Activated CD4-positive, alpha-beta T cell treated with anti-CD3 and anti-CD28 coated beads for 4 hours (primary cell): ENCODE measurements at regions not wholly inside any gene's neighbourhood (a gene's known extent, or its start where the extent isn't known, plus 50 kb on each side); places are given as distances from the start of the nearest gene placed in this dataset.
A peak's percentile ranks its signal among the peaks of the same experiment; 100 is the strongest.
"Not testable (repeated sequence)": the region's sequence is repeated elsewhere in the genome, so short reads cannot be mapped to it uniquely, and the experiment has no call there.

ENCODE experiments used
- DNase-seq, 2 donors: peaks; one replicate each; pipeline ENCODE4 v3.0.0-alpha.2; 2020

GRCh38 chr3:197459571-197459970 lies 96.2 kb downstream of the BDH1 start:
- not testable (repeated sequence) for DNase-seq

GRCh38 chr3:197458906-197459470 lies 96.8 kb downstream of the BDH1 start:
- no peak for DNase-seq

GRCh38 chr3:197458179-197458707 lies 97.5 kb downstream of the BDH1 start:
- DNase-seq, result peak in 1 of 2 donors; percentile 35

- DNase-seq, result peak; percentile 8 to 42
Measured at GRCh38 chr3:197456261-197457091, 99.3 kb downstream of the BDH1 start.

- not testable (repeated sequence) for DNase-seq
Measured at GRCh38 chr3:197454841-197455240, 100.9 kb downstream of the BDH1 start.

GRCh38 chr3:197454014-197454413 lies 101.8 kb downstream of the BDH1 start:
- no peak for DNase-seq

GRCh38 chr3:197450810-197451209 lies 105.0 kb downstream of the BDH1 start:
- DNase-seq, result no peak

- no peak for DNase-seq
Measured at GRCh38 chr3:197450308-197450707, 105.5 kb downstream of the BDH1 start.

- not testable (repeated sequence) for DNase-seq
Measured at GRCh38 chr3:197449181-197449580, 106.6 kb downstream of the BDH1 start.

- not testable (repeated sequence) for DNase-seq
Measured at GRCh38 chr3:197447781-197448180, 108.0 kb downstream of the BDH1 start.

- DNase-seq, result no peak
Measured at GRCh38 chr3:197447057-197447456, 108.7 kb downstream of the BDH1 start.

GRCh38 chr3:197446700-197447056 lies 109.1 kb downstream of the BDH1 start:
- no peak for DNase-seq

- no peak for DNase-seq
Measured at GRCh38 chr3:197445896-197446699, 109.7 kb downstream of the BDH1 start.

- no peak for DNase-seq
Measured at GRCh38 chr3:197444793-197445379, 110.9 kb downstream of the BDH1 start.

GRCh38 chr3:197443506-197443905 lies 112.3 kb downstream of the BDH1 start:
- DNase-seq, result no peak

GRCh38 chr3:197440717-197441303 lies 115.0 kb downstream of the BDH1 start:
- no peak for DNase-seq

- no peak for DNase-seq
Measured at GRCh38 chr3:197438906-197439305, 116.9 kb downstream of the BDH1 start.

GRCh38 chr3:197435426-197435825 lies 120.3 kb downstream of the BDH1 start:
- DNase-seq, result no peak

GRCh38 chr3:197434830-197435229 lies 120.9 kb downstream of the BDH1 start:
- DNase-seq, result no peak

- DNase-seq, result no peak
Measured at GRCh38 chr3:197432384-197433127, 123.2 kb downstream of the BDH1 start.

GRCh38 chr3:197431346-197431910 lies 124.3 kb downstream of the BDH1 start:
- DNase-seq, result no peak

GRCh38 chr3:197430934-197431333 lies 124.8 kb downstream of the BDH1 start:
- no peak for DNase-seq
